ENCODE measurements at regions not wholly inside any gene's neighbourhood (a gene's known extent, or its start where the extent isn't known, plus 50 kb on each side); places are given as distances from the start of the nearest gene placed in this dataset.
"Not testable (repeated sequence)": the region's sequence is repeated elsewhere in the genome, so short reads cannot be mapped to it uniquely, and the experiment has no call there.

- no peak overlapping the region for H3K27ac Mint-ChIP-seq
- H3K36me3 Mint-ChIP-seq: no peaks in the 10 kb centered on the region
- no peaks in the 10 kb centered on the region for H3K9me3 Mint-ChIP-seq
- DNase-seq (ENCODE audit: low spot score in 2 of 2) (no peak), ATAC-seq (peak in 1 of 2 donors; percentile 58)
Observed at GRCh38 chr5:157993986-157994691, 135.2 kb upstream of the CLINT1 start.

- no peaks in the 10 kb centered on the region for H3K9me3 Mint-ChIP-seq
- H3K27ac Mint-ChIP-seq: peak overlapping the region in 1 of 2 donors; percentile 36
- DNase-seq (ENCODE audit: low spot score in 2 of 2) (no peak), ATAC-seq (no peak)
- H3K36me3 Mint-ChIP-seq: no peaks in the 10 kb centered on the region
Observed at GRCh38 chr5:157993201-157993600, 134.3 kb upstream of the CLINT1 start.

- DNase-seq (ENCODE audit: low spot score in 2 of 2) (no peak), ATAC-seq (no peak)
- H3K27ac Mint-ChIP-seq: no peak overlapping the region
- H3K36me3 Mint-ChIP-seq: no peaks in the 10 kb centered on the region
- H3K9me3 Mint-ChIP-seq: no peaks in the 10 kb centered on the region
Observed at GRCh38 chr5:157990583-157991181, 131.7 kb upstream of the CLINT1 start.

GRCh38 chr5:157989296-157989695 lies 130.4 kb upstream of the CLINT1 start:
- H3K27ac Mint-ChIP-seq: no peak overlapping the region
- no peak for DNase-seq (ENCODE audit: low spot score in 2 of 2)
- ATAC-seq: no peak
- no peaks in the 10 kb centered on the region for H3K9me3 Mint-ChIP-seq
- no peaks in the 10 kb centered on the region for H3K36me3 Mint-ChIP-seq

- no peak for ATAC-seq
- H3K9me3 Mint-ChIP-seq: no peaks in the 10 kb centered on the region
Observed at GRCh38 chr5:157987259-157987658, 128.3 kb upstream of the CLINT1 start.

GRCh38 chr5:157986431-157986990 lies 127.6 kb upstream of the CLINT1 start:
- Mint-ChIP-seq H3K36me3 (no peaks in the 10 kb centered on the region), H3K9me3 (no peaks in the 10 kb centered on the region), H3K27ac (no peak overlapping the region)
- DNase-seq (ENCODE audit: low spot score in 2 of 2) (no peak), ATAC-seq (no peak)

More at GRCh38 chr5:157987259-157987658, 128.3 kb upstream of the CLINT1 start:
- no peak for DNase-seq (ENCODE audit: low spot score in 2 of 2)
- no peaks in the 10 kb centered on the region for H3K36me3 Mint-ChIP-seq
- H3K27ac Mint-ChIP-seq: no peak overlapping the region

GRCh38 chr5:157984611-157985010 lies 125.7 kb upstream of the CLINT1 start:
- no peak for ATAC-seq
- H3K27ac Mint-ChIP-seq: no peak overlapping the region

GRCh38 chr5:157983906-157984551 lies 125.1 kb upstream of the CLINT1 start:
- Mint-ChIP-seq H3K27ac (no peak overlapping the region), H3K36me3 (no peaks in the 10 kb centered on the region), H3K9me3 (no peaks in the 10 kb centered on the region)
- ATAC-seq: no peak
- no peak for DNase-seq (ENCODE audit: low spot score in 2 of 2)

More at GRCh38 chr5:157984611-157985010, 125.7 kb upstream of the CLINT1 start:
- H3K36me3 Mint-ChIP-seq: no peaks in the 10 kb centered on the region
- DNase-seq (ENCODE audit: low spot score in 2 of 2): no peak
- no peaks in the 10 kb centered on the region for H3K9me3 Mint-ChIP-seq

GRCh38 chr5:157978061-157978460 lies 119.1 kb upstream of the CLINT1 start:
- Mint-ChIP-seq H3K27ac (no peak overlapping the region), H3K9me3 (no peaks in the 10 kb centered on the region), H3K36me3 (no peaks in the 10 kb centered on the region)
- no peak for DNase-seq (ENCODE audit: low spot score in 2 of 2)
- no peak for ATAC-seq

- Mint-ChIP-seq H3K36me3 (no peaks in the 10 kb centered on the region), H3K9me3 (no peaks in the 10 kb centered on the region), H3K27ac (no peak overlapping the region)
- ATAC-seq (no peak), DNase-seq (ENCODE audit: low spot score in 2 of 2) (no peak)
Observed at GRCh38 chr5:157976429-157976828, 117.5 kb upstream of the CLINT1 start.

GRCh38 chr5:157972579-157972978 lies 113.6 kb upstream of the CLINT1 start:
- ATAC-seq (no peak), DNase-seq (ENCODE audit: low spot score in 2 of 2) (no peak)
- H3K36me3 Mint-ChIP-seq: no peaks in the 10 kb centered on the region
- no peaks in the 10 kb centered on the region for H3K9me3 Mint-ChIP-seq
- H3K27ac Mint-ChIP-seq: no peak overlapping the region

GRCh38 chr5:157971571-157972216 lies 112.7 kb upstream of the CLINT1 start:
- ATAC-seq (no peak), DNase-seq (ENCODE audit: low spot score in 2 of 2) (no peak)
- H3K9me3 Mint-ChIP-seq: no peaks in the 10 kb centered on the region
- no peaks in the 10 kb centered on the region for H3K36me3 Mint-ChIP-seq
- H3K27ac Mint-ChIP-seq: no peak overlapping the region

- H3K27ac Mint-ChIP-seq: peak overlapping the region in 1 of 2 donors; percentile 15
- H3K36me3 Mint-ChIP-seq, ATAC-seq: not testable (repeated sequence)
Observed at GRCh38 chr5:157968570-157968969, 109.6 kb upstream of the CLINT1 start.

GRCh38 chr5:157965989-157966388 lies 107.0 kb upstream of the CLINT1 start:
- H3K9me3 Mint-ChIP-seq: no peaks in the 10 kb centered on the region
- H3K27ac Mint-ChIP-seq: no peak overlapping the region
- DNase-seq (ENCODE audit: low spot score in 2 of 2): no peak
- H3K36me3 Mint-ChIP-seq: no peaks in the 10 kb centered on the region
- ATAC-seq: no peak

More at GRCh38 chr5:157968570-157968969, 109.6 kb upstream of the CLINT1 start:
- not testable (repeated sequence) for H3K9me3 Mint-ChIP-seq; DNase-seq (ENCODE audit: low spot score in 2 of 2)

GRCh38 chr5:157965040-157965678 lies 106.2 kb upstream of the CLINT1 start:
- H3K27ac Mint-ChIP-seq: no peak overlapping the region
- H3K9me3 Mint-ChIP-seq: no peaks in the 10 kb centered on the region
- ATAC-seq: no peak
- DNase-seq (ENCODE audit: low spot score in 2 of 2): no peak
- H3K36me3 Mint-ChIP-seq: no peaks in the 10 kb centered on the region

GRCh38 chr5:157963761-157964160 lies 104.8 kb upstream of the CLINT1 start:
- no peaks in the 10 kb centered on the region for H3K36me3 Mint-ChIP-seq
- DNase-seq (ENCODE audit: low spot score in 2 of 2) (no peak), ATAC-seq (no peak)
- H3K9me3 Mint-ChIP-seq: no peaks in the 10 kb centered on the region
- no peak overlapping the region for H3K27ac Mint-ChIP-seq

Measured in activated naive CD4-positive, alpha-beta T cell treated with anti-CD3 and anti-CD28 coated beads, Interleukin-2, amount 50 U/mL, for 72 hours (primary cell).